ENCODE measurements at regions not wholly inside any gene's neighbourhood (a gene's known extent, or its start where the extent isn't known, plus 50 kb on each side); places are given as distances from the start of the nearest gene placed in this dataset.
"Not testable (repeated sequence)": the region's sequence is repeated elsewhere in the genome, so short reads cannot be mapped to it uniquely, and the experiment has no call there.

DNA sequence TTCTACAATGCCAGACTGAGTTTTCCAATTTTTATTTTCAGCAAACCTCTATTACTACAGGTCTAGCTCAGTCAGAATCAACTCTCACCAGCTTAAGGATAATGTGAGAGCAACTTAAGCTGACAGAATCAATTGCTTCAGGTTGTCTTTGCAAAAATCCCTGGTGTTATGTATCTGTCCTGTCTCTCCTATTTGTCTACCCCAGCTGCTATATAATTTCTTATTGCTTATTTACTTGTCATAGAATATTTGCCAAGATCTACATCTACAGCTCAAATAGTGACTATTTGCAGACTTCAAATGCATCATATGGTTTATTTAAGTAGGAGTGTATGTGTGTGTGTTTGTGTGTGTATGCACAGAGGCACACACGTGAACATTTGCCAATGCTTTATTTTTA, 54.1 kb downstream of the FOXG1 start:
- no peak for DNase-seq

DNA sequence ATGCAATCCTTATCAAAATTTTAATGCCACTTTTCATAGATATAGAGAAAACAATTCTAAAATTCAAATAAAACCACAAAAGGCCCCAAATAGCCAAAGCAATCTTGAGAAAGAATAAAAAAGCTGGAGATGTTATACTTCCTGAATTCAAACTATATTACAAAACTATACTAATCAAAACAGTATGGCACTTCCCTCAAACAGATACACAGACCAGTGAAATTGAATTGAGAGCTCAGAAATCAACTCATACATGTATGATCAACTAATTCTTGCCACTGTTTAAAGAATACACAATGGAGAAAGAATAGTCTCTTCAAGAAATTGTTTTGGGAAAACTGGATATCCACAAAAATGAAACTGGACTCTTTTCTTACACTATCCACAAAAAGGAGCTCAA, 55.4 kb downstream of the FOXG1 start:
- DNase-seq: no peak

GRCh38 chr14:28823245-28823644, 56.7 kb downstream of the FOXG1 start:
- no peak for DNase-seq

DNA sequence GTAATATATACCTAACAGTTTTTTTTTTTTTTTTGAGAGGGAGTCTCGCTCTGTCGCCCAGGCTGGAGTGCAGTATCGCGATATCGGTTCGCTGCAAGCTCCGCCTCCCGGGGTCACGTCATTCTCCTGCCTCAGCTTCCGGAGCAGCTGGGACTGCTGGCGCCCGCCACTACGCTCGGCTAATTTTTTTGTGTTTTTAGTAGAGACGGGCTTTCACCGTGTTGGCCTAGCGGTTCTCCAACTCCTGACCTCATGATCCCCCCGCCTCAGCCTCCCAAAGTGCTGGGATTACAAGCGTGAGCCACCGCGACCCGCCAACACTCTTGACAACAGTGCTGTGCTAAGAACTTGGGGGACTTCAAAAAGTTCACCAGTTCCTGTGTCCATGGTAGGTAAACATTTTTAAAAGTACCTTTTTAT, 63.5 kb downstream of the FOXG1 start:
- DNase-seq: no peak

DNA sequence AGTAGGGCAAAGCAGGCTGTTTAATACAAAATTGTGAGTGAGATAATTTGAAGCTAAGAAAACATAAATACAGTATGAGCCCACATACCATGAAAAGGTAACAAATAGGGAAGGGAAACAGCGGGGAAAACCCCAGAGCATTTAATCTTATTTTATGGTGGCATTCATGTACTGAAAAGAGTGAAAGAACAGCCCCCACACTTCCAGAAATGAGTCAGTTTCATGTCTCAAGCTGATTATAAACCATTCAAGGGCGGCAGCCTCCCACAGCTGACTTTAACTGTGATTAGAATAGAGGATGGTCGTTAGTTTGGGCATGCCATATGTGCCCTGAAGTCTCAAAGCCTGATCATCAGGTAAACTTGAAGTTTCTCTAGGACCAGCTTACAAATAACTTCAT, 64.5 kb downstream of the FOXG1 start:
- no peak for DNase-seq

DNA sequence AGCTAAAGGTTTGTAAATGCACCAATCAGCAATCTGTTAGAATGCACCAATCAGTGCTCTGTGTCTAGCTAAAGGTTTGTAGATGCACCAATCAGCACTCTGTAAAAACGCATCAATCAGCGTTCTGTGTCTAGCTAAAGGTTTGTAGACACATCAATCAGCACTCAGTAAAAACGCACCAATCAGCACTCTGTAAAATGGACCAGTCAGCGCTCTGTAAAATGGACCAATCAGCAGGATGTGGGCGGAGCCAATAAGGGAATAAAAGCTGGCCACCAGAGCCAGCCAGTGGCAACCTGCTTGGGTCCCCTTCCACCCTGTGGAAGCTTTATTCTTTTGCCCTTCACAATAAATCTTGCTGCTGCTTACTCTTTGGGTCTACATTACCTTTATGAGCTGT, 76.0 kb downstream of the FOXG1 start:
- not testable (repeated sequence) for DNase-seq

DNA sequence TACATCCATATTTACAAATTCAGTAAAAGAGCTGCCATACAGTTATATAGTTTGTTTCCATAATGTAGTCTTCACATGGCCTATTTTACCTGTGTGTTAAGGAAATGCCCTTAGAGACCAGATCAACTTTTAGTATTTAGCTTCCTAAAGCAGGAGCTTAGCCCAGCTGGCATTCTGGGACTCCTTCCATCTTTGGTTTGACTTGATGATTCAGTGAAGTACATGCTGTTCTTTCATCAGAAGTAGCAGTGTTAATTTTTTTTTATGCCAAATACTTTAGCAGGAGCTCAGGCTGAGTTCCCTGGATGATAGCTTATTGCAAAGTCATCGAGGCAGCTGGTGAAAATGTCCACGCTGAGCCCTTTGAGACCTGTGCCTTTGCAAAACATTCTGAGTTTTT, 101.0 kb downstream of the FOXG1 start:
- DNase-seq: no peak

GRCh38 chr14:28870033-28870564, 103.5 kb downstream of the FOXG1 start:
- DNase-seq: no peak

- no peak for DNase-seq
Measured at GRCh38 chr14:28875934-28876571, 109.5 kb downstream of the FOXG1 start.

GRCh38 chr14:28876572-28876945, 110.0 kb downstream of the FOXG1 start:
- no peak for DNase-seq

GRCh38 chr14:28877923-28878322, 111.3 kb downstream of the FOXG1 start:
- DNase-seq: no peak

DNA sequence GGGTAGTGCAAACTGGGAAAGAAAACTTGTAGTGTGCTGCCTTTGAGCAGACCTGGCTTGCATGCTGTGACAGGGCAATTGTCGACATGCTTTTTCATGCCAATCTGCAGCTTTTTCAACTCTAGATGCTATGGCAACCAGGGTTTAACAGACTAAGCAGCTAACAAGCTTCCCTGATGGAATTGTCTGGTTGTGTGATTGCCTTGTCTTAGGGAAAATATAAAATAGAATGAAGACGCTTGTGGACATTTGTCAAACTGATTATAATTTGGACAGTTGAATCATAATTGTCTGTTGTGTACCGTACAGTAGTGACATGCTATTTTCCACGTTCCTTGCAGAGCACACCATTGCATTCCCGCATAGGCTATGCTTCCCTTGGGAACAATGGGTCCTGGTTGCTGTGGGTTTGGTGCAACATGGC, 113.0 kb downstream of the FOXG1 start:
- no peak for DNase-seq

DNA sequence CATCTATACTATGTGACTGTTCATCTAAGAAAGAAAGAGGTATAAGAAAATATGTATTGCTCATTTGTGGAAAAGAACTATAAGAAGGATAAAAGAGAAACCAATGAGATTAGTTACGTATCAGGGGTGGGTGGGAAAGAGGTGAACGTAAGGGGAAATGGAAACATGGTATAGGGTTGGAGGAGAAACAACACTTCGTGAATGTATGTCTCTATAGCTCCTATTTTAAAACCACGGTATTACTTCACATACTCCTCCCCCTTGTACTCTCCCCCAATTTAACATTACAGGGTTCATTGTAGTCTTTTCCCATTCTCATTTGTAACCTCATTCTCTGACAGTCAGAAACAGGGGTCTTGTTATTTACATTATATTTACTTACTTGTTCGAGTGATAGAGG, 120.4 kb downstream of the FOXG1 start:
- DNase-seq: no peak

DNA sequence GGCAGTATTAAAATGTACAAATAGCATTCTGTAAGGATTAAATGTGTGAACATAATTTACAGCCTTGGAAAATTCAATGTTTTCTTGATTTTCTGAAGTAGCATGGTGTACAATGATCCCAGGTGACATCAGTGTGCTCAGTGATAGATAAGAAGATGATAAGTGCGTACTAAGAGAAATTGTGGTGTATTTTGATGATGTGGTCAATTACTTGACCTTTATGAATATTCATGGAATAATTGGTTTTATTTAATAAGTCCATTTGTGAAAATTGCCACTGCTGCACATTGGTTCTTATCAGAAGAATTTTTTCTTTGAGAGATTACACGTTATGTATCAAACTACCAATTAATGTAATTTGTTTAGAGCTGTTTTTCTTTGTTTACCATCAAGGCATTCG, 128.8 kb downstream of the FOXG1 start:
- DNase-seq: no peak

DNA sequence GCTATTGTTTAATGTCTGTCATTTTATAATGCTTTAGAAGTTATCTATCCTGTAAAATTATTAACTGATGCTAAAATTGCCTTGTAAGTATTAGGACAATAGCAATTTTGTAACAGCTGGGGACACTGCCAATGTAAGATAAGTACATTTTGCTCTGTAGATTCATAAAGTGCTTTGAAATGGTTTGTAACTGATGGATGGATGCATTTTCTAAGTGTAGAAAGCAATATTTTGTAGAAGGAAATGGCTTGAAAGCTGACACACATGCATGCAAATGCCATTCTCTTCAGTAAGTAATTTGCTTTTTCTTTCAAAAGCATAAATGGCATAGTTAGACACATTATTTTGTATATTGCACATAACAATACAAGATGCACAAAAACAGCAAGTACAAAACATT, 129.8 kb downstream of the FOXG1 start:
- DNase-seq: no peak

- DNase-seq: no peak
Measured at GRCh38 chr14:28901631-28902030, 135.0 kb downstream of the FOXG1 start.

GRCh38 chr14:28902930-28903329, 136.3 kb downstream of the FOXG1 start:
- no peak for DNase-seq

- no peak for DNase-seq
Measured at GRCh38 chr14:28911521-28911920, 144.9 kb downstream of the FOXG1 start.

DNA sequence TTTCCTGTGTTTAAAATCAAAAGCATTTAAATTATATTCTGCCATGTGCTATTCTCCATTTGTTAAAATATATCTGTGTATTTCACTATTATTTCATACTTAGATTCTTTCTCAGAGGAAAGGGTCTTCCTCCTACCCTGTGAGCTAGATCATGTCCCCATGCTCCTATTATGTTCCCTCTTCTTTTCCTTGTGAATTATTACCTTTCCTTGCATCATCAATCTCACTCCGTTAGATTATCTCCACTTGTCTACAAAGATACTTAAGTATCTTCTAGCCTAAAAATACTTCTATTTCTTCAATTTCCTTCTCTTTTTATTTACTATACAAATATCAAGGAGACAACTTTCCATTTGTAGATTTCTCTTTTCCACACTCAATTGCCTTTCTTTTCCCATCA, 146.5 kb downstream of the FOXG1 start:
- DNase-seq: no peak

GRCh38 chr14:28926122-28926521, 159.5 kb downstream of the FOXG1 start:
- DNase-seq: no peak

GRCh38 chr14:28931999-28932398, 165.4 kb downstream of the FOXG1 start:
- no peak for DNase-seq

- no peak for DNase-seq
Measured at GRCh38 chr14:28936601-28937000, 170.0 kb downstream of the FOXG1 start.

- DNase-seq: no peak
Measured at GRCh38 chr14:28941758-28942157, 175.2 kb downstream of the FOXG1 start.

- no peak for DNase-seq
Measured at GRCh38 chr14:28944605-28945004, 178.0 kb downstream of the FOXG1 start.

DNA sequence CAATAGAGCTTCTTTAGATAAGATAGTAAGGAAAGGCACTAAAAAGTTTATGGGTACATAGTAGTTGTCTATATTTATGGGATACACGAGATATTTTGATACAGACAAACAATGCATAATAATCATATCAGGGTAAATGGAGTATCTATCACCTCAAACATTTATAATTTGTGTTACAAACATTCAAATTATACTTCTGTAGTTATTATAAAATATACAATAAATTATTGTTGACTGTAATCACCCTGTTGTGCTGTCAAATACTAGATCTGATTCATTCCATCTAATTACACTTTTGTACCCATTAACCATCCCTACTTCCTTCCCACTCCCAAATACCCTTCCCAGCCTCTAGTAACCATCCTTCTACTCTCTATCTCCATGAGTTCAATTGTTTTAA, 179.7 kb downstream of the FOXG1 start:
- no peak for DNase-seq

Measured in fibroblast of skin of scalp (primary cell).